ENCODE measurements at regions not wholly inside any gene's neighbourhood (a gene's known extent, or its start where the extent isn't known, plus 50 kb on each side); places are given as distances from the start of the nearest gene placed in this dataset.

DNA sequence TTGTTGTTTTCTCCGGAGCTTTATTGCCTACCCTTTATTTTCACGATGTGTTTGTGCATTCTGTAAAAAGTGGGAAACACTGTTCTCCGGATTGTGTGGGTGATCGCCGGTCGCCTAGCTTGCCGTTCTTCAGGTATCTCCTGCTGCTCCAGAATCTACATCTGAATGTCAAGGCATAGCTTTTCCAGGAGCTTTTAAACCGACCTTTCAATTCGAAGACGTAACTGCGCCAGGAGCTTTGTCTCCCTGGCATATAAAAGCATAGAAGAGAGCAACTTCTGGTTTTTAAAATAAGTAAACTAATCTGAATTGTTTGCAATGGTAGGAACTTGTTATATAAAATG is 96.0 kb downstream of the HFE start:
- TF ChIP-seq, protein P1, sequence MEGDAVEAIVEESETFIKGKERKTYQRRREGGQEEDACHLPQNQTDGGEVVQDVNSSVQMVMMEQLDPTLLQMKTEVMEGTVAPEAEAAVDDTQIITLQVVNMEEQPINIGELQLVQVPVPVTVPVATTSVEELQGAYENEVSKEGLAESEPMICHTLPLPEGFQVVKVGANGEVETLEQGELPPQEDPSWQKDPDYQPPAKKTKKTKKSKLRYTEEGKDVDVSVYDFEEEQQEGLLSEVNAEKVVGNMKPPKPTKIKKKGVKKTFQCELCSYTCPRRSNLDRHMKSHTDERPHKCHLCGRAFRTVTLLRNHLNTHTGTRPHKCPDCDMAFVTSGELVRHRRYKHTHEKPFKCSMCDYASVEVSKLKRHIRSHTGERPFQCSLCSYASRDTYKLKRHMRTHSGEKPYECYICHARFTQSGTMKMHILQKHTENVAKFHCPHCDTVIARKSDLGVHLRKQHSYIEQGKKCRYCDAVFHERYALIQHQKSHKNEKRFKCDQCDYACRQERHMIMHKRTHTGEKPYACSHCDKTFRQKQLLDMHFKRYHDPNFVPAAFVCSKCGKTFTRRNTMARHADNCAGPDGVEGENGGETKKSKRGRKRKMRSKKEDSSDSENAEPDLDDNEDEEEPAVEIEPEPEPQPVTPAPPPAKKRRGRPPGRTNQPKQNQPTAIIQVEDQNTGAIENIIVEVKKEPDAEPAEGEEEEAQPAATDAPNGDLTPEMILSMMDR (IDR thresholded peaks at IDR 0.05), result no peak
- intact Hi-C loops (cut with DNase I), result no loop called here
- FAIRE-seq, result no peak
- peak; percentile 46 to 57 (median 52) for ATAC-seq
- Histone ChIP-seq H3K9me3 (no peaks in the 10 kb centered on the region), H3K36me3 (no peaks in the 10 kb centered on the region), H3K27me3 (no peaks in the 10 kb centered on the region), H3K4me3 (peak overlapping the region in 2 of 4 donors; percentile 44 to 59), H3K27ac (peak overlapping the region; percentile 47 to 76 (median 61)), H3K4me1 (peaks cover 0 to 6% (median 0%) of the 10 kb centered on the region in 3 donors)
- 3 to 4% methylated on average over 11 of the region's 11 CpGs for WGBS, 2 donors
- DNase-seq, result no peak

DNA sequence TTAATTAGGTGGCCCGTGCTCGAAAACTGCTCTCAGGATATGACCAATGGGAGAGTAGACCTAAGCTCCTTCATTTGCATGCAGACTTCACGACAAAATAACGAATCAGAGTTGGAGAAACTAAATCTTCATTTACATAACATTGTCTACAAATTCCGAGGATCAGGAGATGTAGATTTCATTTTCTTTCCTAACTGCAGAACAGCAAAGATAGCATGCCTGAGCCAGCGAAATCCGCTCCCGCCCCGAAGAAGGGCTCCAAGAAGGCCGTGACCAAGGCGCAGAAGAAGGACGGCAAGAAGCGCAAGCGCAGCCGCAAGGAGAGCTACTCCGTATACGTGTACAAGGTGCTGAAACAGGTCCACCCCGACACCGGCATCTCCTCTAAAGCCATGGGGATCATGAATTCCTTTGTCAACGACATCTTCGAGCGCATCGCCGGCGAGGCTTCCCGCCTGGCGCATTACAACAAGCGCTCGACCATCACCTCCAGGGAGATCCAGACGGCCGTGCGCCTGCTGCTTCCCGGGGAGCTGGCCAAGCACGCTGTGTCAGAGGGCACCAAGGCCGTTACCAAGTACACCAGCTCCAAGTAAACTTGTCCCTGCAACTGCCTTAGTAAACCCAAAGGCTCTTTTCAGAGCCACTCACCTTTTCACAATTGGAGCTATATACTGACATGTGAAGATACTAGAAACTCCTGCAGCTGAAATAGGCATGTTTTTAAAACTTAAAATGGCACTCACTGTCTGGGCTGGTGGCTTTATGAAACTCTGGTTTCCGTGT is 96.5 kb downstream of the HFE start:
- intact Hi-C loops (cut with DNase I), result no loop called here
- Histone ChIP-seq H3K27me3 (no peaks in the 10 kb centered on the region), H3K36me3 (no peaks in the 10 kb centered on the region), H3K4me3 (peak overlapping the region; percentile 18 to 59 (median 34)), H3K27ac (peak overlapping the region; percentile 47 to 76 (median 61)), H3K9me3 (no peaks in the 10 kb centered on the region), H3K4me1 (peaks cover 0 to 10% (median 0%) of the 10 kb centered on the region in 3 donors)
- ATAC-seq (peak; percentile 88 to 96 (median 94)), FAIRE-seq (peak; percentile 75), DNase-seq (peak; percentile 58 to 82 (median 66))
- TF ChIP-seq, protein P1 (IDR thresholded peaks at IDR 0.05), result no peak
- WGBS, 2 donors, result 1 to 2% methylated on average over 36 of the region's 36 CpGs

DNA sequence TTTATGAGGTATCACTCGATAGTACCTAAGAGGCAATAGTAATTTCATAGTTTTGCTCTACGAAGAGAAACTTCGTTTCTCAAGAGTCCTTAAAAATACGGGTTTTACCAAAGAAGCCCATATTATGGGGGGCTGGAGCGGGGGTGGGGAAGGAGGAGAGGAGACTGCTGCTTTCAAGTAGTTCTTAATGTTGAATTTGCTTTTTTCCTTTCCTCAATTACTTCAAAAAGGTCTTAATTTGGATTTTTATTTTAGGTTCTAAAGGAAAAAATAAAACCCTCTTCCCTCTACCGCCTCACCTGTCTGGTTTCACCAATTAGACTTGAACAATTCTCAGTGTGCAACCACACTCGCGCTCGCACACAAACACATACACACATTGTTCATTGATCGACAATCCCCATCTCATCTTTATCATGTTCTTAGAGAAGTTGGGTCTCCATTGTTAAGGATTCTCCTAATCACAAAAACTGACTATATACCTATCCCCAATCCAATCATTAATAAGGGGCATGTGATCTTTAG is 97.2 kb downstream of the HFE start:
- DNase-seq (no peak), ATAC-seq (no peak), FAIRE-seq (no peak)
- peak overlapping the region in 3 of 4 donors; percentile 57 to 76 (median 65) for H3K27ac ChIP-seq
- no peaks in the 10 kb centered on the region for H3K9me3 ChIP-seq
- H3K36me3 ChIP-seq, result no peaks in the 10 kb centered on the region
- peaks cover 0 to 10% (median 0%) of the 10 kb centered on the region in 3 donors for H3K4me1 ChIP-seq
- TF ChIP-seq, protein P1 (IDR thresholded peaks at IDR 0.05), result no peak
- intact Hi-C loops (cut with DNase I), result no loop called here
- H3K4me3 ChIP-seq, result peak overlapping the region in 2 of 4 donors; percentile 44 to 59
- 50 to 53% methylated on average over 10 of the region's 10 CpGs for WGBS, 2 donors
- no peaks in the 10 kb centered on the region for H3K27me3 ChIP-seq

DNA sequence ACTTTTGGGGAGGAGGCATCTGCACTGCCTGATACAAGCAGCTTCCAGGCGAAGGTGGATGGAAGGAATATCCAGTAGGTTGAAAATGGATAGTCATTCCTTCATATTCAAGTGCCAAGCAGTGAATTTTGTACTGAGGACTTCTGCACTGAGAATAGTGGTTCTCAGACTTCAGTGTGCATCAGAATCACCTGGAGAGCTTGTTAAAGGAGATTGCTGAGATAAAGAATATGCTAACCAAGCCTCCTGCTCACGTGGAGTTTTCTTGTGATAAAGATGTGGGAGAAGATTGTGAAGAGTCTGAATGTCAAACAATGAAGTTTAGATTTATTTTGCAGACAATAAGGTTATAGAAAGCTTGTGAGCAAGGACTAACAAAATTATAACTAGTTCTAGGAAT is 97.8 kb downstream of the HFE start:
- Histone ChIP-seq H3K27ac (no peak overlapping the region), H3K36me3 (no peaks in the 10 kb centered on the region), H3K27me3 (peaks cover 0 to under 1% (median 0%) of the 10 kb centered on the region in 4 donors), H3K4me1 (peaks cover 0 to 10% (median 0%) of the 10 kb centered on the region in 3 donors), H3K9me3 (no peaks in the 10 kb centered on the region), H3K4me3 (no peak overlapping the region)
- DNase-seq (no peak), FAIRE-seq (no peak), ATAC-seq (no peak)
- intact Hi-C loops (cut with DNase I), result no loop called here
- 74 to 81% methylated on average over 2 of the region's 2 CpGs for WGBS, 2 donors
- TF ChIP-seq, protein P1 (IDR thresholded peaks at IDR 0.05), result no peak

DNA sequence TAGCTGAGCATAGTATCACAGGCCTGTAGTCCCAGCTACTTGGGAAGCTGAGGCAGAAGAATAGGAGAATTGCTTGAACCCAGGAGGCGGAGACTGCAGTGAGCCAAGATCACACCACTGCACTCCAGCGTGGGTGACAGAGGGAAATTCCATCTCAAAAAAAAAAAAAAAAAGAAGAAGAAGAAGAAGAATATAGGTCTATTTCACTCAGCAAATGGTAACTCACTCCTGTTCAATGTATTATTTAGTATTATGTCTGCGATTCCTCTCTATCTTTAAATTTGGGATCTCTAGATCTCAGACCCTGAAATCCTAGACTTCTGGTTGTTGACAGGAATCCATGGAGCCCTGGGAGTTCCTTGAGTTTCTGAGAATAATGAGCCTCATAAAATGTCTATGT is 98.6 kb downstream of the HFE start:
- no peak overlapping the region for H3K27ac ChIP-seq
- FAIRE-seq (no peak), DNase-seq (no peak), ATAC-seq (no peak)
- 82 to 92% methylated on average over 3 of the region's 3 CpGs for WGBS, 2 donors
- H3K4me3 ChIP-seq, result no peak overlapping the region
- peaks cover 0 to 10% (median 0%) of the 10 kb centered on the region in 3 donors for H3K4me1 ChIP-seq
- H3K9me3 ChIP-seq, result no peaks in the 10 kb centered on the region
- TF ChIP-seq, protein P1 (IDR thresholded peaks at IDR 0.05), result no peak
- H3K36me3 ChIP-seq, result no peaks in the 10 kb centered on the region
- intact Hi-C loops (cut with DNase I), result no loop called here
- H3K27me3 ChIP-seq, result peaks cover 0 to 5% (median 0%) of the 10 kb centered on the region in 4 donors

Measured in pancreas (tissue), 10 donors.